ENCODE measurements at regions not wholly inside any gene's neighbourhood (a gene's known extent, or its start where the extent isn't known, plus 50 kb on each side); places are given as distances from the start of the nearest gene placed in this dataset.

DNA sequence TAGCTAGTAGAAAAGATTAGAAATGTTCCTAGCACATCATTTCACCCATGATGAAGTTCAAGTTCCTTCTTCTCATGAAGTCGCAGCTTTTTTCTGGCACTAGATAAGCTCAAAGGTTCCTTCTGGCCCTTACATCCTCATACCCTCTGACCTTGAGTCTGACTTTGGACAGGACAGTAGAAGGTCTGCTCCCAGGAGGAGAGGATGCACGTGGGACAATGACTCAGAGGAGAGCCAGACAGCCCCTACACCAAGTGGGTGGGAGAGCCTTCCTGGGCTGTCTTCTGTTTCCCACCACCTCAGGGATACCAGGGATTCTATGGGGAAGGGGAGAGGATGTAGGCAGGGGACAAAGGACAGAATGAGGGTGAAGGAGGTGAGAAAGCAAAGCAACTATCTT is 86.0 kb downstream of the HHIPL2 start:
- DNase-seq, result peak; percentile 7
- in situ Hi-C loops (cut with HindIII; ENCODE audit: low pct_ligation_motif_present, low sequenced_read_pairs), result no loop called here
- TF ChIP-seq, protein P1, sequence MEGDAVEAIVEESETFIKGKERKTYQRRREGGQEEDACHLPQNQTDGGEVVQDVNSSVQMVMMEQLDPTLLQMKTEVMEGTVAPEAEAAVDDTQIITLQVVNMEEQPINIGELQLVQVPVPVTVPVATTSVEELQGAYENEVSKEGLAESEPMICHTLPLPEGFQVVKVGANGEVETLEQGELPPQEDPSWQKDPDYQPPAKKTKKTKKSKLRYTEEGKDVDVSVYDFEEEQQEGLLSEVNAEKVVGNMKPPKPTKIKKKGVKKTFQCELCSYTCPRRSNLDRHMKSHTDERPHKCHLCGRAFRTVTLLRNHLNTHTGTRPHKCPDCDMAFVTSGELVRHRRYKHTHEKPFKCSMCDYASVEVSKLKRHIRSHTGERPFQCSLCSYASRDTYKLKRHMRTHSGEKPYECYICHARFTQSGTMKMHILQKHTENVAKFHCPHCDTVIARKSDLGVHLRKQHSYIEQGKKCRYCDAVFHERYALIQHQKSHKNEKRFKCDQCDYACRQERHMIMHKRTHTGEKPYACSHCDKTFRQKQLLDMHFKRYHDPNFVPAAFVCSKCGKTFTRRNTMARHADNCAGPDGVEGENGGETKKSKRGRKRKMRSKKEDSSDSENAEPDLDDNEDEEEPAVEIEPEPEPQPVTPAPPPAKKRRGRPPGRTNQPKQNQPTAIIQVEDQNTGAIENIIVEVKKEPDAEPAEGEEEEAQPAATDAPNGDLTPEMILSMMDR (IDR thresholded peaks at IDR 0.05; ENCODE audit: low read depth, low read length, missing control alignments), result no peak
- no peak overlapping the region for H3K4me3 ChIP-seq (ENCODE audit: low read depth, low read length)
- H3K27ac ChIP-seq, result no peak overlapping the region
- H3K27me3 ChIP-seq (replicated peaks), result no peaks in the 10 kb centered on the region
- H3K36me3 ChIP-seq (replicated peaks), result no peaks in the 10 kb centered on the region

DNA sequence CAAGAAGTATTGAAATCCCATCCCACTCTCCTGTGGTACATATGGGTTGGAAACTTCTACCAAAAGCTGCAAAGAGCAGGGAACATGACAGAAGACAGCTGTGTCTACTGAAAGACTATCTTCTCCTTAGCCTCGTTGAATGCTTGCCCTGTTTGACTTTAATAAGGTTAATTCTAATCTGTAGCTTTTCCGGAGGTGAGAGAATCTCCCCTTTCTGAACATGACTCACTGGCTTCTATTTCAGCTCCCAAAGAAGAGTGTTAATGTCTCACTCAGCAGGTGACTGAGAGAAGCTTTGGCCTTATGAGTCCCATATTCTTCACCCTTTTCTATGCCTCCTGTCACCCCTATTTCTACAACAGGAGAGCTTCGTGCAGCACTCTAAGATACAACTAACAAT is 88.3 kb downstream of the HHIPL2 start:
- H3K36me3 ChIP-seq (replicated peaks), result no peaks in the 10 kb centered on the region
- no peak for DNase-seq
- no peak overlapping the region for H3K4me3 ChIP-seq (ENCODE audit: low read depth, low read length)
- H3K27ac ChIP-seq, result no peak overlapping the region
- in situ Hi-C loops (cut with HindIII; ENCODE audit: low pct_ligation_motif_present, low sequenced_read_pairs), result no loop called here
- no peaks in the 10 kb centered on the region for H3K27me3 ChIP-seq (replicated peaks)
- TF ChIP-seq, protein P1 (IDR thresholded peaks at IDR 0.05; ENCODE audit: low read depth, low read length, missing control alignments), result no peak

DNA sequence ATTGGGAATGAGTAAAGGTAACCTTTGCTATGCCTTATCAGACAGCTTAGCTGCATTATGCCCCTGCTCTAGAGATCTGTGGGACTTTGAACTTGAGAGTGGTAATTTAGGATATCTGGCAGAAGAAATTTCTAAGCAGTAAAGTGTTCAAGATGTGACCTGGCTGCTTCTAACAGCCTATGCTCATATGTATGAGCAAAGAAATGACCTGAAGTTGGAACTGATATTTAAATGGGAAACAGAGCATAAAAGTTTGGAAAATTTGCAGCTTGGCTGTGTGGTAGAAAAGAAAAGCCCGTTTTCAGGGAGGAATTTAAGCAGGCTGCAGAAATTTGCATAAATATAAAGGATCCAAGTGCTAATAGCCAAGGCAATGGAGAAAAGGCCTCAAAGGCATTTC is 90.4 kb downstream of the HHIPL2 start:
- TF ChIP-seq, protein P1 (IDR thresholded peaks at IDR 0.05; ENCODE audit: low read depth, low read length, missing control alignments), result no peak
- DNase-seq, result no peak
- H3K36me3 ChIP-seq (replicated peaks), result no peaks in the 10 kb centered on the region
- H3K4me3 ChIP-seq (ENCODE audit: low read depth, low read length), result no peak overlapping the region
- no peaks in the 10 kb centered on the region for H3K27me3 ChIP-seq (replicated peaks)
- no peak overlapping the region for H3K27ac ChIP-seq
- in situ Hi-C loops (cut with HindIII; ENCODE audit: low pct_ligation_motif_present, low sequenced_read_pairs), result no loop called here

DNA sequence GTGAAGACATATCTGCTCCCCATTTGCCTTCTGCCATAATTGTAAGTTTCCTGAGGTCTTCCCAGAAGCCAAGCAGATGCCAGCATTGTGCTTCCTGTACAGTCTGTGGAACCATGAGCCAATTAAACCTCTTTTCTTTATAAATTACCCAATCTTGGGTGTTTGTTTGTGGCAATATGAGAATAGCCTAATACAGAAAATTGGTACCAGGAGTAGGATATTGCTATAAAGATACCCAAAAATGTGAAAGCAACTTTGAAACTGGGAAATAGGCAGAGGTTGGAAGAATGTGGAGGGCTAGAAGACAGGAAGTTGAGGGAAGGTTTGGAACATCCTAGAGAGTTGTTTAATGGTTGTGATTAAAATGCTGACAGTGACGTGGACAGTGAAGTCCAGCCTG is 90.8 kb downstream of the HHIPL2 start:
- no peak overlapping the region for H3K4me3 ChIP-seq (ENCODE audit: low read depth, low read length)
- TF ChIP-seq, protein P1 (IDR thresholded peaks at IDR 0.05; ENCODE audit: low read depth, low read length, missing control alignments), result no peak
- H3K36me3 ChIP-seq (replicated peaks), result no peaks in the 10 kb centered on the region
- no peak for DNase-seq
- no peak overlapping the region for H3K27ac ChIP-seq
- in situ Hi-C loops (cut with HindIII; ENCODE audit: low pct_ligation_motif_present, low sequenced_read_pairs), result no loop called here
- H3K27me3 ChIP-seq (replicated peaks), result no peaks in the 10 kb centered on the region

DNA sequence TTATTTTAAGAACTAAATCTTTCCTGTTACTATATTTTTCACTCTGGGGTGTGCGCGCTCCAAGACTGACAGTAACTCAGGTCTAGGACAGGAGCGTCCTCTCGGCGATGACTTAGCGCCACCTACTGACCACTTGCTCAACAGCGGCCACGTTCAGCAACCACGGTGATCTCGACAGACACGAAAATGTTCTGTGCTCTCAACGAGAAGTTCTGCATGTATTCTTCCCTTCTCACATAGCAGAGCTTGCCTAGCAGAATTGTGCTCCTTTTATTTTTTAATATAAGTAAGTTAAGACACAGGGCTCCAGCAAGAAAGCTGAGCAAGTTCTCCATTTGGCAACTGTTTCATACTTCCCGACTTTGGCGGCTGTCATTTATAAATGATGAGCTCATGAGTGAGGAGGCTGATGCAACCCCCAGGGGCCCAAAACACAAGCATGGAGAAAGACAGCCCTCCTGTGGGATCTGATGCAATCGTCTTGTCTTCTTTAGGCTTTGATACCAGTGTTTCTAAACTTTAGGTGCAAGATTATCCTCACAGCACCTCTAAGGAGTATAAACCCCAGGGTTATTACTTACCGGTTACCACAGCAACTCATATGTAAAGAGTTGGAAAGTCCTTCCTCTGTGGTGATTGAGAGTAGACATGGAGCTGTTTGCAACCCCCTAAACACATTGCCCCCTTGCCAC is 92.6 kb downstream of the HHIPL2 start:
- Histone ChIP-seq H3K27ac (no peak overlapping the region), H3K4me3 (ENCODE audit: low read depth, low read length) (peak overlapping the region; percentile 25), H3K36me3 (replicated peaks) (no peaks in the 10 kb centered on the region), H3K27me3 (replicated peaks) (no peaks in the 10 kb centered on the region)
- DNase-seq, result peak; percentile 85
- in situ Hi-C loops (cut with HindIII; ENCODE audit: low pct_ligation_motif_present, low sequenced_read_pairs), result no loop called here
- TF ChIP-seq, protein P1 (IDR thresholded peaks at IDR 0.05; ENCODE audit: low read depth, low read length, missing control alignments), result peak; percentile 92

DNA sequence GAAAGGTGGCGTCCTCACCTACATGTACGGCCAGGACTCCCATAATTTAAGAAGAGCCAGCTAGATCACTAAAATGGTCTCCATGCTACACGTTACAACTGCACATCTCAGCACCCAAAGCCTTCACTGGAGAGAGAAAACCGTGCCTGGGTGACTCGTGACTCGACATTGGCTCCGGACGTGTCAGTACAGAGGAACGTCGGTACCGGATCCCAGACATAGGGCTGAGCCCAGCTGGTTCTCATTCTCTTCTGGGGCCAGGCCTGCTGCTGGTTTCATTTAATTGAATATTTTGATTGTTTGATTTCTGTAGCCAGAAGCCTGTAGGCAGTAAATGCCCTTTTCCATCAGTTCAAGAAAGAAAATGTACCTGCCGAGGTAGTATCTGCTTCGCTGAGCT is 93.1 kb downstream of the HHIPL2 start:
- no peaks in the 10 kb centered on the region for H3K27me3 ChIP-seq (replicated peaks)
- no peak overlapping the region for H3K27ac ChIP-seq
- DNase-seq, result no peak
- TF ChIP-seq, protein P1 (IDR thresholded peaks at IDR 0.05; ENCODE audit: low read depth, low read length, missing control alignments), result no peak
- in situ Hi-C loops (cut with HindIII; ENCODE audit: low pct_ligation_motif_present, low sequenced_read_pairs), result no loop called here
- no peak overlapping the region for H3K4me3 ChIP-seq (ENCODE audit: low read depth, low read length)
- H3K36me3 ChIP-seq (replicated peaks), result no peaks in the 10 kb centered on the region

All from brain microvascular endothelial cell (primary cell).